GM12878 (cell line): ENCODE measurements at regions not wholly inside any gene's neighbourhood (a gene's known extent, or its start where the extent isn't known, plus 50 kb on each side); places are given as distances from the start of the nearest gene placed in this dataset.

ENCODE experiments used
- ATAC-seq: fragments of 200-7000 bp; cut with Tn5 transposase; 3 replicates; pipeline ENCODE4 v1.9.1; 2020; ENCODE audit warnings: mild to moderate bottlenecking, moderate library complexity
- BruUV-seq: library from RNA; stranded (reverse); fragments of 400-500 nt; replicated peaks from 2 replicates; lab custom pipeline; 2021; lab: Mats Ljungman, UMichigan
- CTCF ChIA-PET: fragments of 300-600 bp; sonication (Branson Sonifier 250); formaldehyde crosslinking; extraction: SDS; loops from one replicate; lab custom pipeline; 2021; ENCODE audit warnings: inconsistent platforms; lab: Yijun Ruan, JAX
- POLR2A ChIA-PET: fragments of 350-600 bp; formaldehyde crosslinking; extraction: SDS; loops from one replicate; lab custom pipeline; 2021; ENCODE audit warnings: inconsistent platforms; lab: Charles Lee
- RAD21 ChIA-PET: fragments of 300-600 bp; sonication (Branson Sonifier 250); formaldehyde crosslinking; loops from one replicate; lab custom pipeline; 2023; ENCODE audit warnings: antibody characterized with exemption; ENCODE audit not compliant: unreplicated experiment; lab: Charles Lee
- SMC1A ChIA-PET: fragments of 300-600 bp; sonication (Branson Sonifier 250); formaldehyde crosslinking; loops from one replicate; lab custom pipeline; 2023; ENCODE audit not compliant: unreplicated experiment, uncharacterized antibody; lab: Charles Lee
- DNase-seq: peaks from one replicate; pipeline ENCODE4 v3.0.0-alpha.2; 2011; ENCODE audit warnings: low read depth, low spot score
- FAIRE-seq: peaks from 3 replicates; lab custom pipeline; 2011; peaks lifted over from hg19 to GRCh38; lab: Jason Lieb, UNC
- H2AFZ ChIP-seq: 2 replicates; pipeline ENCODE4 v1.6.0; 2011; ENCODE audit warnings: low read depth, low read length, control low read depth; ENCODE audit not compliant: control insufficient read depth
- H3K27ac ChIP-seq: 2 replicates; pipeline ENCODE4 v1.5.1; 2011; ENCODE audit warnings: control low read depth; ENCODE audit not compliant: control insufficient read depth, insufficient read depth
- H3K27me3 ChIP-seq, 2 experiments: replicated peaks in 1 of 2; 2 replicates each; pipeline versions ENCODE4 v1.6.0 to v1.6.1; 2011; ENCODE audit warnings: low read length in 1 of 2; ENCODE audit not compliant: control insufficient read depth in 2 of 2, insufficient read depth in 2 of 2
- H3K36me3 ChIP-seq, 2 experiments: 2 replicates each; pipeline ENCODE4 v1.5.1; 2011; ENCODE audit warnings: low read length in 1 of 2; ENCODE audit not compliant: control insufficient read depth in 2 of 2, insufficient read depth in 2 of 2
- H3K4me1 ChIP-seq: 2 replicates; pipeline ENCODE4 v1.6.1; 2011; ENCODE audit warnings: mild to moderate bottlenecking, low read length, moderate library complexity, mixed read lengths; ENCODE audit not compliant: control insufficient read depth, insufficient read depth
- H3K4me2 ChIP-seq: 2 replicates; pipeline ENCODE4 v1.6.0; 2011; ENCODE audit warnings: control low read depth; ENCODE audit not compliant: control insufficient read depth, insufficient read depth
- H3K4me3 ChIP-seq: fragments of 200-600 bp; sonication (generic); 2 replicates; pipeline ENCODE4 v1.5.1; 2016
- H3K79me2 ChIP-seq: 2 replicates; pipeline ENCODE4 v1.6.0; 2011; ENCODE audit warnings: low read length; ENCODE audit not compliant: control insufficient read depth, insufficient read depth
- H3K9ac ChIP-seq: 2 replicates; pipeline ENCODE4 v1.8.0; 2011; ENCODE audit warnings: low read length, control low read depth, mixed read lengths; ENCODE audit not compliant: control insufficient read depth, insufficient read depth
- H3K9me3 ChIP-seq: replicated peaks from 3 replicates; pipeline ENCODE4 v1.5.1; 2011; ENCODE audit warnings: mild to moderate bottlenecking, low read length; ENCODE audit not compliant: control insufficient read depth, insufficient read depth
- H4K20me1 ChIP-seq: 2 replicates; pipeline ENCODE4 v1.6.0; 2011; ENCODE audit not compliant: control insufficient read depth, insufficient read depth
- BCL11A ChIP-seq: IDR thresholded peaks from 2 replicates; pipeline ENCODE4 v1.6.1; 2011; ENCODE audit warnings: low read depth, low read length
- CHD1 ChIP-seq: IDR thresholded peaks from 2 replicates; pipeline ENCODE4 v1.6.1; 2012; ENCODE audit warnings: low read depth, low read length, improper control_type of control experiment
- CREM ChIP-seq: IDR thresholded peaks from 2 replicates; pipeline ENCODE4 v1.6.1; 2014; ENCODE audit warnings: antibody characterized with exemption, low read depth
- DPF2 ChIP-seq: fragments of 450-650 bp; IDR thresholded peaks from 2 replicates; pipeline ENCODE4 v1.6.1; 2017; ENCODE audit warnings: mild to moderate bottlenecking
- FOXK2 ChIP-seq: fragments of 450-650 bp; IDR thresholded peaks from 2 replicates; pipeline ENCODE4 v1.6.1; 2017; ENCODE audit warnings: mild to moderate bottlenecking, moderate library complexity
- GABPA ChIP-seq: IDR thresholded peaks from 2 replicates; pipeline ENCODE4 v1.6.1; 2014; ENCODE audit warnings: antibody characterized with exemption, low read depth, mild to moderate bottlenecking, inconsistent platforms
- MTA3 ChIP-seq: IDR thresholded peaks from 2 replicates; pipeline ENCODE4 v1.6.1; 2012; ENCODE audit warnings: low read length, inconsistent platforms, borderline replicate concordance
- MYB ChIP-seq: fragments of 150-350 bp; IDR thresholded peaks from 2 replicates; pipeline ENCODE4 v1.6.1; 2014; ENCODE audit warnings: mild to moderate bottlenecking, low read depth, low read length, borderline replicate concordance
- NBN ChIP-seq: fragments of 450-650 bp; IDR thresholded peaks from 2 replicates; pipeline ENCODE4 v1.6.1; 2016
- NR2F1 ChIP-seq: fragments of 450-650 bp; conservative IDR thresholded peaks from 2 replicates; pipeline ENCODE4 v1.6.1; 2017; ENCODE audit warnings: mild to moderate bottlenecking
- RELA ChIP-seq: fragments of 450-650 bp; IDR thresholded peaks from 2 replicates; pipeline ENCODE4 v1.8.0; 2014; ENCODE audit warnings: borderline replicate concordance; ENCODE audit not compliant: partially characterized antibody
- RUNX3 ChIP-seq: IDR thresholded peaks from 2 replicates; pipeline ENCODE4 v1.6.1; 2012; ENCODE audit warnings: low read length, inconsistent platforms
- TAF1 ChIP-seq: IDR thresholded peaks from 2 replicates; pipeline ENCODE4 v1.6.1; 2011; ENCODE audit warnings: mild to moderate bottlenecking, low read depth, low read length, borderline replicate concordance
- ZBED1 ChIP-seq: IDR thresholded peaks from 2 replicates; pipeline ENCODE4 v1.6.1; 2016; ENCODE audit warnings: borderline replicate concordance
- WGBS: methylation state at CpG from one replicate; pipeline ENCODE4 v1.1.6; 2016; ENCODE audit warnings: low lambda C conversion rate; ENCODE audit not compliant: insufficient replicate concordance, insufficient coverage; ENCODE audit errors: missing lambda C conversion rate; 5-methylcytosine and 5-hydroxymethylcytosine counted together
- in situ Hi-C: fragments of 300-500 bp; cut with MboI; formaldehyde crosslinking; loops from 9 replicates; pipeline ENCODE4 v1.14.3; 2018; ENCODE audit warnings: mixed read lengths
- intact Hi-C: fragments of 100-400 bp; cut with micrococcal nuclease; formaldehyde crosslinking; loops from one replicate; pipeline ENCODE4 v1.14.2; 2022; ENCODE audit not compliant: unreplicated experiment
- TF ChIP-seq, protein P1 (sequence below): fragments of 450-650 bp; formaldehyde crosslinking; IDR thresholded peaks from 2 replicates; pipeline ENCODE4 v1.4.0; 2022; ENCODE audit warnings: mild to moderate bottlenecking, moderate library complexity
- TF ChIP-seq, protein P2 (sequence below): fragments of 450-650 bp; IDR thresholded peaks from 2 replicates; pipeline ENCODE4 v1.6.1; 2016; ENCODE audit warnings: mild to moderate bottlenecking, moderate library complexity, borderline replicate concordance
- TF ChIP-seq, protein P3 (sequence below): fragments of 450-650 bp; IDR thresholded peaks from 2 replicates; pipeline ENCODE4 v1.6.1; 2017; ENCODE audit warnings: low read depth, mild to moderate bottlenecking, moderate library complexity

GRCh38 chr15:57893040-57893439, 172.5 kb downstream of the ALDH1A2 start:
- in situ Hi-C loops = no loop called here
- ChIA-PET POLR2A (no interaction called here), RAD21 (no interaction called here), SMC1A (no interaction called here), CTCF (no interaction called here)
- H3K27me3 ChIP-seq = no peaks in the 10 kb centered on the region; a peak in 1 of 4 replicates
- BruUV-seq = no TSS peak
- DNase-seq = no peak
- intact Hi-C loops = no loop called here
- H3K79me2 ChIP-seq = no peaks in the 10 kb centered on the region
- H3K9ac ChIP-seq = no peak overlapping the region
- no peak overlapping the region for H3K4me3 ChIP-seq
- ATAC-seq = no peak
- no peaks in the 10 kb centered on the region for H3K4me1 ChIP-seq
- H3K4me2 ChIP-seq = no peak overlapping the region
- no peaks in the 10 kb centered on the region for H3K36me3 ChIP-seq
- H4K20me1 ChIP-seq = no peaks in the 10 kb centered on the region
- FAIRE-seq = no peak
- no peak overlapping the region for H2AFZ ChIP-seq
- no peaks in the 10 kb centered on the region for H3K9me3 ChIP-seq
- no peak overlapping the region for H3K27ac ChIP-seq
- 36% methylated on average over 5 of the region's 5 CpGs for WGBS
- TF ChIP-seq DPF2 (no peak), RELA (no peak), ZBED1 (no peak), CHD1 (no peak), FOXK2 (no peak), MTA3 (no peak), TAF1 (no peak), GABPA (no peak), RUNX3 (no peak), NR2F1 (no peak), CREM (no peak), MYB (no peak), BCL11A (no peak), NBN (no peak)
- TF ChIP-seq, protein P1, sequence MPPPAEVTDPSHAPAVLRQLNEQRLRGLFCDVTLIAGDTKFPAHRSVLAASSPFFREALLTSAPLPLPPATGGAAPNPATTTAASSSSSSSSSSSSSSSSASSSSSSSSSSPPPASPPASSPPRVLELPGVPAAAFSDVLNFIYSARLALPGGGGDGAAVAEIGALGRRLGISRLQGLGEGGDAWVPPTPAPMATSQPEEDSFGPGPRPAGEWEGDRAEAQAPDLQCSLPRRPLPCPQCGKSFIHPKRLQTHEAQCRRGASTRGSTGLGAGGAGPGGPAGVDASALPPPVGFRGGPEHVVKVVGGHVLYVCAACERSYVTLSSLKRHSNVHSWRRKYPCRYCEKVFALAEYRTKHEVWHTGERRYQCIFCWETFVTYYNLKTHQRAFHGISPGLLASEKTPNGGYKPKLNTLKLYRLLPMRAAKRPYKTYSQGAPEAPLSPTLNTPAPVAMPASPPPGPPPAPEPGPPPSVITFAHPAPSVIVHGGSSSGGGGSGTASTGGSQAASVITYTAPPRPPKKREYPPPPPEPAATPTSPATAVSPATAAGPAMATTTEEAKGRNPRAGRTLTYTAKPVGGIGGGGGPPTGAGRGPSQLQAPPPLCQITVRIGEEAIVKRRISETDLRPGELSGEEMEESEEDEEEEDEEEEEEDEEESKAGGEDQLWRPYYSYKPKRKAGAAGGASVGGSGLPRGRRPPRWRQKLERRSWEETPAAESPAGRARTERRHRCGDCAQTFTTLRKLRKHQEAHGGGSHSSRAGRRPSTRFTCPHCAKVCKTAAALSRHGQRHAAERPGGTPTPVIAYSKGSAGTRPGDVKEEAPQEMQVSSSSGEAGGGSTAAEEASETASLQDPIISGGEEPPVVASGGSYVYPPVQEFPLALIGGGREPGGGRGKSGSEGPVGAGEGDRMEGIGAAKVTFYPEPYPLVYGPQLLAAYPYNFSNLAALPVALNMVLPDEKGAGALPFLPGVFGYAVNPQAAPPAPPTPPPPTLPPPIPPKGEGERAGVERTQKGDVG (CRISPR knock-in tag) = no peak
- TF ChIP-seq, protein P2, sequence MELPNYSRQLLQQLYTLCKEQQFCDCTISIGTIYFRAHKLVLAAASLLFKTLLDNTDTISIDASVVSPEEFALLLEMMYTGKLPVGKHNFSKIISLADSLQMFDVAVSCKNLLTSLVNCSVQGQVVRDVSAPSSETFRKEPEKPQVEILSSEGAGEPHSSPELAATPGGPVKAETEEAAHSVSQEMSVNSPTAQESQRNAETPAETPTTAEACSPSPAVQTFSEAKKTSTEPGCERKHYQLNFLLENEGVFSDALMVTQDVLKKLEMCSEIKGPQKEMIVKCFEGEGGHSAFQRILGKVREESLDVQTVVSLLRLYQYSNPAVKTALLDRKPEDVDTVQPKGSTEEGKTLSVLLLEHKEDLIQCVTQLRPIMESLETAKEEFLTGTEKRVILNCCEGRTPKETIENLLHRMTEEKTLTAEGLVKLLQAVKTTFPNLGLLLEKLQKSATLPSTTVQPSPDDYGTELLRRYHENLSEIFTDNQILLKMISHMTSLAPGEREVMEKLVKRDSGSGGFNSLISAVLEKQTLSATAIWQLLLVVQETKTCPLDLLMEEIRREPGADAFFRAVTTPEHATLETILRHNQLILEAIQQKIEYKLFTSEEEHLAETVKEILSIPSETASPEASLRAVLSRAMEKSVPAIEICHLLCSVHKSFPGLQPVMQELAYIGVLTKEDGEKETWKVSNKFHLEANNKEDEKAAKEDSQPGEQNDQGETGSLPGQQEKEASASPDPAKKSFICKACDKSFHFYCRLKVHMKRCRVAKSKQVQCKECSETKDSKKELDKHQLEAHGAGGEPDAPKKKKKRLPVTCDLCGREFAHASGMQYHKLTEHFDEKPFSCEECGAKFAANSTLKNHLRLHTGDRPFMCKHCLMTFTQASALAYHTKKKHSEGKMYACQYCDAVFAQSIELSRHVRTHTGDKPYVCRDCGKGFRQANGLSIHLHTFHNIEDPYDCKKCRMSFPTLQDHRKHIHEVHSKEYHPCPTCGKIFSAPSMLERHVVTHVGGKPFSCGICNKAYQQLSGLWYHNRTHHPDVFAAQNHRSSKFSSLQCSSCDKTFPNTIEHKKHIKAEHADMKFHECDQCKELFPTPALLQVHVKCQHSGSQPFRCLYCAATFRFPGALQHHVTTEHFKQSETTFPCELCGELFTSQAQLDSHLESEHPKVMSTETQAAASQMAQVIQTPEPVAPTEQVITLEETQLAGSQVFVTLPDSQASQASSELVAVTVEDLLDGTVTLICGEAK = no peak
- TF ChIP-seq, protein P3, sequence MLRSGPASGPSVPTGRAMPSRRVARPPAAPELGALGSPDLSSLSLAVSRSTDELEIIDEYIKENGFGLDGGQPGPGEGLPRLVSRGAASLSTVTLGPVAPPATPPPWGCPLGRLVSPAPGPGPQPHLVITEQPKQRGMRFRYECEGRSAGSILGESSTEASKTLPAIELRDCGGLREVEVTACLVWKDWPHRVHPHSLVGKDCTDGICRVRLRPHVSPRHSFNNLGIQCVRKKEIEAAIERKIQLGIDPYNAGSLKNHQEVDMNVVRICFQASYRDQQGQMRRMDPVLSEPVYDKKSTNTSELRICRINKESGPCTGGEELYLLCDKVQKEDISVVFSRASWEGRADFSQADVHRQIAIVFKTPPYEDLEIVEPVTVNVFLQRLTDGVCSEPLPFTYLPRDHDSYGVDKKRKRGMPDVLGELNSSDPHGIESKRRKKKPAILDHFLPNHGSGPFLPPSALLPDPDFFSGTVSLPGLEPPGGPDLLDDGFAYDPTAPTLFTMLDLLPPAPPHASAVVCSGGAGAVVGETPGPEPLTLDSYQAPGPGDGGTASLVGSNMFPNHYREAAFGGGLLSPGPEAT = no peak
